GM23338 (cell line): ENCODE measurements at regions not wholly inside any gene's neighbourhood (a gene's known extent, or its start where the extent isn't known, plus 50 kb on each side); places are given as distances from the start of the nearest gene placed in this dataset.

Experiments
- ATAC-seq: fragments of 200-7000 bp; cut with Tn5 transposase; 3 replicates; pipeline ENCODE4 v1.9.1; 2020
- DNase-seq: peaks from one replicate; pipeline ENCODE4 v3.0.0-alpha.2; 2015; ENCODE audit warnings: low spot score
- H2AFZ ChIP-seq: fragments of 200-600 bp; sonication (generic); 2 replicates; pipeline ENCODE4 v1.8.0; 2016; ENCODE audit warnings: antibody characterized with exemption, mild to moderate bottlenecking, moderate library complexity
- H3F3A ChIP-seq: fragments of 200-600 bp; sonication (generic); replicated peaks from 2 replicates; pipeline ENCODE4 v1.8.0; 2017; ENCODE audit warnings: antibody characterized with exemption, mixed run types, low read depth
- H3K27ac ChIP-seq: fragments of 200-600 bp; sonication (generic); 2 replicates; pipeline ENCODE4 v1.6.1; 2016; ENCODE audit warnings: low read depth
- H3K27me3 ChIP-seq: fragments of 200-600 bp; sonication (generic); 2 replicates; pipeline ENCODE4 v1.8.0; 2016; ENCODE audit warnings: mild to moderate bottlenecking, mixed run types, moderate library complexity; ENCODE audit not compliant: insufficient read depth
- H3K36me3 ChIP-seq: fragments of 200-600 bp; sonication (generic); 2 replicates; pipeline ENCODE4 v1.8.0; 2016; ENCODE audit warnings: mild to moderate bottlenecking; ENCODE audit not compliant: insufficient read depth
- H3K4me1 ChIP-seq: fragments of 200-600 bp; sonication (generic); 2 replicates; pipeline ENCODE4 v1.8.0; 2016; ENCODE audit warnings: mild to moderate bottlenecking, moderate library complexity; ENCODE audit not compliant: insufficient read depth
- H3K4me2 ChIP-seq: fragments of 200-600 bp; sonication (generic); 2 replicates; pipeline ENCODE4 v1.7.1; 2017; ENCODE audit warnings: mixed run types
- H3K4me3 ChIP-seq: fragments of 200-600 bp; sonication (generic); 2 replicates; pipeline ENCODE4 v1.6.1; 2016; ENCODE audit warnings: mixed run types
- H3K79me2 ChIP-seq: fragments of 200-600 bp; sonication (generic); replicated peaks from 2 replicates; pipeline ENCODE4 v1.8.0; 2017; ENCODE audit warnings: mild to moderate bottlenecking; ENCODE audit not compliant: insufficient read depth
- H3K9me2 ChIP-seq: fragments of 200-600 bp; sonication (generic); 2 replicates; pipeline ENCODE4 v1.8.0; 2017; ENCODE audit not compliant: insufficient read depth
- H4K20me1 ChIP-seq: fragments of 200-600 bp; sonication (generic); replicated peaks from 2 replicates; pipeline ENCODE4 v1.8.0; 2017; ENCODE audit warnings: mild to moderate bottlenecking; ENCODE audit not compliant: insufficient read depth
- H3K27ac Mint-ChIP-seq: 2 replicates; pipeline ENCODE4 v1.8.0; 2020; ENCODE audit warnings: inconsistent platforms, mild to moderate bottlenecking, moderate library complexity, mixed read lengths
- H3K27me3 Mint-ChIP-seq: 3 replicates; pipeline ENCODE4 v1.8.0; 2022; ENCODE audit warnings: low read depth, mild to moderate bottlenecking, moderate library complexity, mixed read lengths, inconsistent platforms; ENCODE audit not compliant: insufficient read depth, poor library complexity
- H3K36me3 Mint-ChIP-seq: 3 replicates; pipeline ENCODE4 v1.8.0; 2021; ENCODE audit warnings: low read depth, mild to moderate bottlenecking, inconsistent platforms, moderate library complexity, mixed read lengths
- H3K4me1 Mint-ChIP-seq: 3 replicates; pipeline ENCODE4 v1.8.0; 2020; ENCODE audit warnings: mild to moderate bottlenecking, inconsistent platforms, mixed read lengths
- H3K4me3 Mint-ChIP-seq: 3 replicates; pipeline ENCODE4 v1.8.0; 2021; ENCODE audit warnings: moderate library complexity, mild to moderate bottlenecking, inconsistent platforms, mixed read lengths
- H3K9me3 Mint-ChIP-seq: 3 replicates; pipeline ENCODE4 v1.8.0; 2020; ENCODE audit warnings: moderate library complexity, mild to moderate bottlenecking, inconsistent platforms, mixed read lengths
- CREB1 ChIP-seq: fragments of 250-450 bp; sonication (Bioruptor Pico); IDR thresholded peaks from 2 replicates; pipeline ENCODE4 v1.5.0; 2020; ENCODE audit warnings: low read depth, mild to moderate bottlenecking, moderate library complexity
- EZH2 ChIP-seq: fragments of 200-600 bp; sonication (generic); IDR thresholded peaks from one replicate; pipeline ENCODE4 v1.8.0; 2017; ENCODE audit warnings: antibody characterized with exemption, mild to moderate bottlenecking, low read depth; ENCODE audit not compliant: unreplicated experiment
- EZH2phosphoT487 ChIP-seq: fragments of 200-600 bp; sonication (generic); IDR thresholded peaks from one replicate; pipeline ENCODE4 v1.8.1; 2018; ENCODE audit warnings: antibody characterized with exemption; ENCODE audit not compliant: unreplicated experiment
- JUNB ChIP-seq: IDR thresholded peaks from one replicate; pipeline ENCODE4 v1.6.1; 2016; ENCODE audit warnings: antibody characterized with exemption; ENCODE audit not compliant: unreplicated experiment
- NANOG ChIP-seq: IDR thresholded peaks from 2 replicates; pipeline ENCODE4 v1.6.1; 2016; ENCODE audit warnings: antibody characterized with exemption, borderline replicate concordance
- POLR2AphosphoS5 ChIP-seq: IDR thresholded peaks from 2 replicates; pipeline ENCODE4 v1.6.1; 2016; ENCODE audit warnings: antibody characterized with exemption, low read depth
- STAT1 ChIP-seq: IDR thresholded peaks from one replicate; pipeline ENCODE4 v1.6.1; 2016; ENCODE audit warnings: antibody characterized with exemption; ENCODE audit not compliant: unreplicated experiment
- ZNF114 ChIP-seq: fragments of 250-450 bp; sonication (Bioruptor Pico); IDR thresholded peaks from 2 replicates; pipeline ENCODE4 v1.5.0; 2020; ENCODE audit warnings: mild to moderate bottlenecking, moderate library complexity
- ZNF331 ChIP-seq: fragments of 250-450 bp; sonication (Bioruptor Pico); IDR thresholded peaks from 2 replicates; pipeline ENCODE4 v1.5.0; 2020; ENCODE audit warnings: low read depth, mild to moderate bottlenecking, moderate library complexity
- TF ChIP-seq, protein P1 (sequence below): IDR thresholded peaks from one replicate; pipeline ENCODE4 v1.6.1; 2018; ENCODE audit warnings: antibody characterized with exemption; ENCODE audit not compliant: unreplicated experiment
- TF ChIP-seq, protein P2 (sequence below): fragments of 250-450 bp; sonication (Bioruptor Pico); IDR thresholded peaks from 2 replicates; pipeline ENCODE4 v1.5.0; 2020; ENCODE audit warnings: mild to moderate bottlenecking, moderate library complexity
- TF ChIP-seq, protein P3 (sequence below): IDR thresholded peaks from 2 replicates; pipeline ENCODE4 v1.6.1; 2016; ENCODE audit warnings: antibody characterized with exemption
- TF ChIP-seq, protein P4 (sequence below), 2 experiments: fragments of 200-600 bp in 1 of 2; sonication (generic) in 1 of 2; conservative IDR thresholded peaks; 2 replicates each; pipeline versions ENCODE4 v1.5.1 to v1.6.1; 2016 to 2017; ENCODE audit warnings: antibody characterized with exemption in 2 of 2, low read depth in 2 of 2, mild to moderate bottlenecking in 2 of 2, moderate library complexity in 1 of 2

DNA sequence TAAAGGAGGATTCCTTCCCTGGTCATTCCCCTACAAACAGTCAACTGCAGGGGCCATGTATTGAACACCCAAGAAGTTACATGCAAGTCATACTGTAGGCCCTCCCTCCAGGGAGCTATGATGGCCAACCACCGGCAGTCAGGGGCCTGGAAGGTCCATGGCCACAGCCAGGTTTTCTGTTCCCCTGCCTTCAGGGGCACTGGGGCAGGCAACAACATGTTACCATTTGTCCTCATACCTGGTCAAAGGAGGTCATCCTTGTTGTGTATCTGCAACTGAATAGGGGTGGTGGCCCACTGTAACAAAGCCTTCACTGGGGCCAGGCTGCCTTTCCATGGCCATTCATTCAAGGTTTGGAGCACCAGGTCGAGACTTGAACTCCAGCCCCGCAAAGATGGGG lies 433.6 kb downstream of the DYNC2H1 start:
- ATAC-seq (no peak), DNase-seq (no peak)
- H3K4me1 ChIP-seq, result no peaks in the 10 kb centered on the region
- no peak overlapping the region for H3K4me2 ChIP-seq
- H3K27me3 ChIP-seq, result no peaks in the 10 kb centered on the region
- no peaks in the 10 kb centered on the region for H4K20me1 ChIP-seq
- TF ChIP-seq ZNF331 (CRISPR knock-in tag) (no peak), STAT1 (no peak), ZNF114 (CRISPR knock-in tag) (no peak), CREB1 (CRISPR knock-in tag) (no peak), NANOG (no peak), POLR2AphosphoS5 (no peak), EZH2 (no peak), JUNB (no peak), EZH2phosphoT487 (no peak)
- TF ChIP-seq, protein P1, sequence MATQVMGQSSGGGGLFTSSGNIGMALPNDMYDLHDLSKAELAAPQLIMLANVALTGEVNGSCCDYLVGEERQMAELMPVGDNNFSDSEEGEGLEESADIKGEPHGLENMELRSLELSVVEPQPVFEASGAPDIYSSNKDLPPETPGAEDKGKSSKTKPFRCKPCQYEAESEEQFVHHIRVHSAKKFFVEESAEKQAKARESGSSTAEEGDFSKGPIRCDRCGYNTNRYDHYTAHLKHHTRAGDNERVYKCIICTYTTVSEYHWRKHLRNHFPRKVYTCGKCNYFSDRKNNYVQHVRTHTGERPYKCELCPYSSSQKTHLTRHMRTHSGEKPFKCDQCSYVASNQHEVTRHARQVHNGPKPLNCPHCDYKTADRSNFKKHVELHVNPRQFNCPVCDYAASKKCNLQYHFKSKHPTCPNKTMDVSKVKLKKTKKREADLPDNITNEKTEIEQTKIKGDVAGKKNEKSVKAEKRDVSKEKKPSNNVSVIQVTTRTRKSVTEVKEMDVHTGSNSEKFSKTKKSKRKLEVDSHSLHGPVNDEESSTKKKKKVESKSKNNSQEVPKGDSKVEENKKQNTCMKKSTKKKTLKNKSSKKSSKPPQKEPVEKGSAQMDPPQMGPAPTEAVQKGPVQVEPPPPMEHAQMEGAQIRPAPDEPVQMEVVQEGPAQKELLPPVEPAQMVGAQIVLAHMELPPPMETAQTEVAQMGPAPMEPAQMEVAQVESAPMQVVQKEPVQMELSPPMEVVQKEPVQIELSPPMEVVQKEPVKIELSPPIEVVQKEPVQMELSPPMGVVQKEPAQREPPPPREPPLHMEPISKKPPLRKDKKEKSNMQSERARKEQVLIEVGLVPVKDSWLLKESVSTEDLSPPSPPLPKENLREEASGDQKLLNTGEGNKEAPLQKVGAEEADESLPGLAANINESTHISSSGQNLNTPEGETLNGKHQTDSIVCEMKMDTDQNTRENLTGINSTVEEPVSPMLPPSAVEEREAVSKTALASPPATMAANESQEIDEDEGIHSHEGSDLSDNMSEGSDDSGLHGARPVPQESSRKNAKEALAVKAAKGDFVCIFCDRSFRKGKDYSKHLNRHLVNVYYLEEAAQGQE, result no peak
- TF ChIP-seq, protein P2, sequence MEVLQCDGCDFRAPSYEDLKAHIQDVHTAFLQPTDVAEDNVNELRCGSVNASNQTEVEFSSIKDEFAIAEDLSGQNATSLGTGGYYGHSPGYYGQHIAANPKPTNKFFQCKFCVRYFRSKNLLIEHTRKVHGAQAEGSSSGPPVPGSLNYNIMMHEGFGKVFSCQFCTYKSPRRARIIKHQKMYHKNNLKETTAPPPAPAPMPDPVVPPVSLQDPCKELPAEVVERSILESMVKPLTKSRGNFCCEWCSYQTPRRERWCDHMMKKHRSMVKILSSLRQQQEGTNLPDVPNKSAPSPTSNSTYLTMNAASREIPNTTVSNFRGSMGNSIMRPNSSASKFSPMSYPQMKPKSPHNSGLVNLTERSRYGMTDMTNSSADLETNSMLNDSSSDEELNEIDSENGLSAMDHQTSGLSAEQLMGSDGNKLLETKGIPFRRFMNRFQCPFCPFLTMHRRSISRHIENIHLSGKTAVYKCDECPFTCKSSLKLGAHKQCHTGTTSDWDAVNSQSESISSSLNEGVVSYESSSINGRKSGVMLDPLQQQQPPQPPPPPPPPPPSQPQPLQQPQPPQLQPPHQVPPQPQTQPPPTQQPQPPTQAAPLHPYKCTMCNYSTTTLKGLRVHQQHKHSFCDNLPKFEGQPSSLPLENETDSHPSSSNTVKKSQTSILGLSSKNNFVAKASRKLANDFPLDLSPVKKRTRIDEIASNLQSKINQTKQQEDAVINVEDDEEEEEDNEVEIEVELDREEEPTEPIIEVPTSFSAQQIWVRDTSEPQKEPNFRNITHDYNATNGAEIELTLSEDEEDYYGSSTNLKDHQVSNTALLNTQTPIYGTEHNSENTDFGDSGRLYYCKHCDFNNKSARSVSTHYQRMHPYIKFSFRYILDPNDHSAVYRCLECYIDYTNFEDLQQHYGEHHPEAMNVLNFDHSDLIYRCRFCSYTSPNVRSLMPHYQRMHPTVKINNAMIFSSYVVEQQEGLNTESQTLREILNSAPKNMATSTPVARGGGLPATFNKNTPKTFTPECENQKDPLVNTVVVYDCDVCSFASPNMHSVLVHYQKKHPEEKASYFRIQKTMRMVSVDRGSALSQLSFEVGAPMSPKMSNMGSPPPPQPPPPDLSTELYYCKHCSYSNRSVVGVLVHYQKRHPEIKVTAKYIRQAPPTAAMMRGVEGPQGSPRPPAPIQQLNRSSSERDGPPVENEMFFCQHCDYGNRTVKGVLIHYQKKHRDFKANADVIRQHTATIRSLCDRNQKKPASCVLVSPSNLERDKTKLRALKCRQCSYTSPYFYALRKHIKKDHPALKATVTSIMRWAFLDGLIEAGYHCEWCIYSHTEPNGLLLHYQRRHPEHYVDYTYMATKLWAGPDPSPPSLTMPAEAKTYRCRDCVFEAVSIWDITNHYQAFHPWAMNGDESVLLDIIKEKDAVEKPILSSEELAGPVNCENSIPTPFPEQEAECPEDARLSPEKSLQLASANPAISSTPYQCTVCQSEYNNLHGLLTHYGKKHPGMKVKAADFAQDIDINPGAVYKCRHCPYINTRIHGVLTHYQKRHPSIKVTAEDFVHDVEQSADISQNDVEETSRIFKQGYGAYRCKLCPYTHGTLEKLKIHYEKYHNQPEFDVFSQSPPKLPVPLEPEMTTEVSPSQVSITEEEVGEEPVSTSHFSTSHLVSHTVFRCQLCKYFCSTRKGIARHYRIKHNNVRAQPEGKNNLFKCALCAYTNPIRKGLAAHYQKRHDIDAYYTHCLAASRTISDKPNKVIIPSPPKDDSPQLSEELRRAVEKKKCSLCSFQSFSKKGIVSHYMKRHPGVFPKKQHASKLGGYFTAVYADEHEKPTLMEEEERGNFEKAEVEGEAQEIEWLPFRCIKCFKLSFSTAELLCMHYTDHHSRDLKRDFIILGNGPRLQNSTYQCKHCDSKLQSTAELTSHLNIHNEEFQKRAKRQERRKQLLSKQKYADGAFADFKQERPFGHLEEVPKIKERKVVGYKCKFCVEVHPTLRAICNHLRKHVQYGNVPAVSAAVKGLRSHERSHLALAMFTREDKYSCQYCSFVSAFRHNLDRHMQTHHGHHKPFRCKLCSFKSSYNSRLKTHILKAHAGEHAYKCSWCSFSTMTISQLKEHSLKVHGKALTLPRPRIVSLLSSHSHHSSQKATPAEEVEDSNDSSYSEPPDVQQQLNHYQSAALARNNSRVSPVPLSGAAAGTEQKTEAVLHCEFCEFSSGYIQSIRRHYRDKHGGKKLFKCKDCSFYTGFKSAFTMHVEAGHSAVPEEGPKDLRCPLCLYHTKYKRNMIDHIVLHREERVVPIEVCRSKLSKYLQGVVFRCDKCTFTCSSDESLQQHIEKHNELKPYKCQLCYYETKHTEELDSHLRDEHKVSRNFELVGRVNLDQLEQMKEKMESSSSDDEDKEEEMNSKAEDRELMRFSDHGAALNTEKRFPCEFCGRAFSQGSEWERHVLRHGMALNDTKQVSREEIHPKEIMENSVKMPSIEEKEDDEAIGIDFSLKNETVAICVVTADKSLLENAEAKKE (CRISPR knock-in tag), result no peak
- TF ChIP-seq, protein P3, sequence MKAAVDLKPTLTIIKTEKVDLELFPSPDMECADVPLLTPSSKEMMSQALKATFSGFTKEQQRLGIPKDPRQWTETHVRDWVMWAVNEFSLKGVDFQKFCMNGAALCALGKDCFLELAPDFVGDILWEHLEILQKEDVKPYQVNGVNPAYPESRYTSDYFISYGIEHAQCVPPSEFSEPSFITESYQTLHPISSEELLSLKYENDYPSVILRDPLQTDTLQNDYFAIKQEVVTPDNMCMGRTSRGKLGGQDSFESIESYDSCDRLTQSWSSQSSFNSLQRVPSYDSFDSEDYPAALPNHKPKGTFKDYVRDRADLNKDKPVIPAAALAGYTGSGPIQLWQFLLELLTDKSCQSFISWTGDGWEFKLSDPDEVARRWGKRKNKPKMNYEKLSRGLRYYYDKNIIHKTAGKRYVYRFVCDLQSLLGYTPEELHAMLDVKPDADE, result no peak
- TF ChIP-seq, protein P4, sequence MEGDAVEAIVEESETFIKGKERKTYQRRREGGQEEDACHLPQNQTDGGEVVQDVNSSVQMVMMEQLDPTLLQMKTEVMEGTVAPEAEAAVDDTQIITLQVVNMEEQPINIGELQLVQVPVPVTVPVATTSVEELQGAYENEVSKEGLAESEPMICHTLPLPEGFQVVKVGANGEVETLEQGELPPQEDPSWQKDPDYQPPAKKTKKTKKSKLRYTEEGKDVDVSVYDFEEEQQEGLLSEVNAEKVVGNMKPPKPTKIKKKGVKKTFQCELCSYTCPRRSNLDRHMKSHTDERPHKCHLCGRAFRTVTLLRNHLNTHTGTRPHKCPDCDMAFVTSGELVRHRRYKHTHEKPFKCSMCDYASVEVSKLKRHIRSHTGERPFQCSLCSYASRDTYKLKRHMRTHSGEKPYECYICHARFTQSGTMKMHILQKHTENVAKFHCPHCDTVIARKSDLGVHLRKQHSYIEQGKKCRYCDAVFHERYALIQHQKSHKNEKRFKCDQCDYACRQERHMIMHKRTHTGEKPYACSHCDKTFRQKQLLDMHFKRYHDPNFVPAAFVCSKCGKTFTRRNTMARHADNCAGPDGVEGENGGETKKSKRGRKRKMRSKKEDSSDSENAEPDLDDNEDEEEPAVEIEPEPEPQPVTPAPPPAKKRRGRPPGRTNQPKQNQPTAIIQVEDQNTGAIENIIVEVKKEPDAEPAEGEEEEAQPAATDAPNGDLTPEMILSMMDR (conservative IDR thresholded peaks at IDR 0.05; ENCODE audit: low read depth in 2 of 2), result no peak
- no peaks in the 10 kb centered on the region for H3K36me3 ChIP-seq
- H3F3A ChIP-seq, result no peaks in the 10 kb centered on the region
- peaks cover 16% of the 10 kb centered on the region for H3K9me3 Mint-ChIP-seq
- no peaks in the 10 kb centered on the region; the same call in 2 of the 3 replicates for H3K4me1 Mint-ChIP-seq
- peaks cover 4% of the 10 kb centered on the region for H3K27me3 Mint-ChIP-seq
- H3K79me2 ChIP-seq, result no peaks in the 10 kb centered on the region
- 0 out of 2 replicates have a peak, but pooled peaks cover 3% of the 10 kb centered on the region for H3K9me2 ChIP-seq
- H3K4me3 Mint-ChIP-seq, result no peak overlapping the region
- H3K4me3 ChIP-seq, result no peak overlapping the region
- no peak overlapping the region for H2AFZ ChIP-seq
- peaks cover 10% of the 10 kb centered on the region; the same call in 2 of the 3 replicates for H3K36me3 Mint-ChIP-seq
- H3K27ac ChIP-seq, result no peak overlapping the region
- no peak overlapping the region for H3K27ac Mint-ChIP-seq
